ENCODE measurements at regions not wholly inside any gene's neighbourhood (a gene's known extent, or its start where the extent isn't known, plus 50 kb on each side); places are given as distances from the start of the nearest gene placed in this dataset.

GRCh38 chr1:29946057-29946456 lies 709.7 kb downstream of the PTPRU start:
- TF ChIP-seq CTCF (IDR thresholded peaks at IDR 0.05) (no peak), POLR2AphosphoS5 (IDR thresholded peaks at IDR 0.05) (no peak)

Measured in esophagus muscularis mucosa (tissue), 3 donors.